ENCODE measurements at regions not wholly inside any gene's neighbourhood (a gene's known extent, or its start where the extent isn't known, plus 50 kb on each side); places are given as distances from the start of the nearest gene placed in this dataset.

DNA sequence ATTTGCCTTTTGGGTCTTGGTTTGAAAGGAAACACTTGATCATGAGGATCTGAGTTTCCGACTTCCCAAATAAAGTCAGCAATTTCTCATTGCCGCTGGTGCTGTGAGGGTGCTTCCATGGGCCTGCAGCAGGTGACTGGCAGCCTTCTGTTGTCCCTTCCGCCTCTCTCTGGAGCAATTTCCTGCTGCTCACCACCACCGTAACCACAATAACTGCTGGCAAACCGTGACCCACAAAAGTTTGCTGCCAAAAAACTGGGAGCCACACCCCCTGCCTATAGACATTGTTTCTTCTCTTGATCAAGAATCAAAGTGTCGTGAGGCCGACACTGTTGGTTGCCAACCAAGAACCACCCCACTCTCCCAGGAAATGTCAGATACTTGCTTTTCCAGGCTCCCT is 164.0 kb downstream of the NR2F2 start:
- in situ Hi-C loops (cut with HindIII; ENCODE audit: low pct_unique_long_range_greater_than_20kb, low sequenced_read_pairs), result no loop called here
- TF ChIP-seq JUND (IDR thresholded peaks at IDR 0.05; ENCODE audit: low read depth), result no peak
- DNase-seq (ENCODE audit: low read depth in 1 of 2, low spot score in 1 of 2), result no peak

- TF ChIP-seq JUND (IDR thresholded peaks at IDR 0.05; ENCODE audit: low read depth), result no peak
- DNase-seq (ENCODE audit: low read depth in 1 of 2, low spot score in 1 of 2), result no peak
- in situ Hi-C loops (cut with HindIII; ENCODE audit: low pct_unique_long_range_greater_than_20kb, low sequenced_read_pairs), result no loop called here
Observed at GRCh38 chr15:96495386-96495785, 164.9 kb downstream of the NR2F2 start.

- in situ Hi-C loops (cut with HindIII; ENCODE audit: low pct_unique_long_range_greater_than_20kb, low sequenced_read_pairs), result no loop called here
- DNase-seq (ENCODE audit: low read depth in 1 of 2, low spot score in 1 of 2), result no peak
- no peak for TF ChIP-seq JUND (IDR thresholded peaks at IDR 0.05; ENCODE audit: low read depth)
Observed at GRCh38 chr15:96497951-96498350, 167.5 kb downstream of the NR2F2 start.

GRCh38 chr15:96500508-96500907 is 170.0 kb downstream of the NR2F2 start:
- TF ChIP-seq JUND (IDR thresholded peaks at IDR 0.05; ENCODE audit: low read depth), result no peak
- in situ Hi-C loops (cut with HindIII; ENCODE audit: low pct_unique_long_range_greater_than_20kb, low sequenced_read_pairs), result no loop called here
- DNase-seq (ENCODE audit: low read depth in 1 of 2, low spot score in 1 of 2), result no peak

DNA sequence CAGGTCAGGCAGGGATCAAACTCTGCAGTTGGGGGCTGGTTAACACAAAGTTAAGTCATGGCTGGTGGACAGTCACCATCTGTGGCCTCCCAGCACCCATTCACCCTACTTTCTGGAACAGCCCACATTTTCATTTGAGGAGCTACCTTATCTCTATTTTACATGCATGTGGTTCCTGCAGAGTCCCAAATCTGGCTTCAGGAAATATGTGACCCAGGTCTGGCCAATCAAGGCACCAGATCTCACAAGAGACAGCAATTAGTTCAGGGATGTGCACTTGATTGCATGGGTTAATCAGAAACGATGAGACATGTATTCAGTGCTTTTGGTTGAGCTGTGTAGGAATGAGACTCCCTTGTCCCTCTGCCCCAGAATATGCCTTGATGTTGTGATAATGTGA is 170.9 kb downstream of the NR2F2 start:
- no peak for TF ChIP-seq JUND (IDR thresholded peaks at IDR 0.05; ENCODE audit: low read depth)
- DNase-seq (ENCODE audit: low read depth in 1 of 2, low spot score in 1 of 2), result no peak
- in situ Hi-C loops (cut with HindIII; ENCODE audit: low pct_unique_long_range_greater_than_20kb, low sequenced_read_pairs), result no loop called here

- no peak for DNase-seq (ENCODE audit: low read depth in 1 of 2, low spot score in 1 of 2)
- no peak for TF ChIP-seq JUND (IDR thresholded peaks at IDR 0.05; ENCODE audit: low read depth)
- in situ Hi-C loops (cut with HindIII; ENCODE audit: low pct_unique_long_range_greater_than_20kb, low sequenced_read_pairs), result no loop called here
Observed at GRCh38 chr15:96502196-96502595, 171.7 kb downstream of the NR2F2 start.

GRCh38 chr15:96503276-96503675 is 172.8 kb downstream of the NR2F2 start:
- DNase-seq (ENCODE audit: low read depth in 1 of 2, low spot score in 1 of 2), result no peak
- no peak for TF ChIP-seq JUND (IDR thresholded peaks at IDR 0.05; ENCODE audit: low read depth)
- in situ Hi-C loops (cut with HindIII; ENCODE audit: low pct_unique_long_range_greater_than_20kb, low sequenced_read_pairs), result no loop called here

GRCh38 chr15:96504371-96504770 is 173.9 kb downstream of the NR2F2 start:
- in situ Hi-C loops (cut with HindIII; ENCODE audit: low pct_unique_long_range_greater_than_20kb, low sequenced_read_pairs), result no loop called here
- TF ChIP-seq JUND (IDR thresholded peaks at IDR 0.05; ENCODE audit: low read depth), result no peak
- DNase-seq (ENCODE audit: low read depth in 1 of 2, low spot score in 1 of 2), result no peak

DNA sequence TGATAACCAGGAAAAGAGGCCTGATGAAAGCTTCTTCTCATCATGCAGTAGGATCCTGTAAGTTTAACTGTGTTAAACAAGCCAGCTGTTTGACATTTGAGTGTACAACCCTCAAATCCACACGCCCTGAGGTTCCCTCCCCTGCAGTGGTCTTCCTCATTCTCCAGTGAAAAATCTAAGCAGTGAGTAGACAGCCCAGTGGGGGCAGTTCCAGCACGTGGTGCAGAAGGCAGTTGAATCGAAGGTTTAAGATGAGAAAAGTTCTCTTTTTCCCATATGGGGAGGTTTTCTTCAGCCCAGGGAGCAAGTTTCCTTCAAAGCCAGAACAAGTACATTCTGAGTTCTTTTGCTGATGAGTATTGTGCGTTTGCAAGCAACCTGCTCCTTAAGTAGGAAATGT is 174.5 kb downstream of the NR2F2 start:
- DNase-seq (ENCODE audit: low read depth in 1 of 2, low spot score in 1 of 2), result no peak
- TF ChIP-seq JUND (IDR thresholded peaks at IDR 0.05; ENCODE audit: low read depth), result no peak
- in situ Hi-C loops (cut with HindIII; ENCODE audit: low pct_unique_long_range_greater_than_20kb, low sequenced_read_pairs), result no loop called here

- TF ChIP-seq JUND (IDR thresholded peaks at IDR 0.05; ENCODE audit: low read depth), result no peak
- in situ Hi-C loops (cut with HindIII; ENCODE audit: low pct_unique_long_range_greater_than_20kb, low sequenced_read_pairs), result no loop called here
- peak in 1 of 2 experiments; percentile 7 for DNase-seq (ENCODE audit: low read depth in 1 of 2, low spot score in 1 of 2)
Observed at GRCh38 chr15:96514607-96515285, 184.2 kb downstream of the NR2F2 start.

DNA sequence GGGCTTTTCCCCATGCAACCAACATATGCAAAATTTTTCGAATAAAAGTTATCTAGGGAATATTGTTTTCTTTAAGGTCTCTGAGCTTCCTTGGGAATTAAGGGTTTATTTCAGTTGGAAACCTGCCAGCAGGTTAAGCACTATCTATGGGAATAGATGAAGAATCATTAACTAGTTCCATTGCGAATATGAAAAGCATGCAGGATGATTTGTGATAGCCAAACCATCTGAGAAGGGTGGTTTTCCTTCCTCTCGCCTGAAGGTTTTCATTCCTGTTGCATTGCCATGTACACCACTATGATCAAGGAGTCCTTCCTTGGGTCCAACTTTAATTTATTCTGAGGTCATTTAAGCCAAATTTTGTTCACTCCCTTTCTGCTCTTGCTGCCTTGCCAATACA is 184.9 kb downstream of the NR2F2 start:
- in situ Hi-C loops (cut with HindIII; ENCODE audit: low pct_unique_long_range_greater_than_20kb, low sequenced_read_pairs), result no loop called here
- DNase-seq (ENCODE audit: low read depth in 1 of 2, low spot score in 1 of 2), result no peak
- no peak for TF ChIP-seq JUND (IDR thresholded peaks at IDR 0.05; ENCODE audit: low read depth)

DNA sequence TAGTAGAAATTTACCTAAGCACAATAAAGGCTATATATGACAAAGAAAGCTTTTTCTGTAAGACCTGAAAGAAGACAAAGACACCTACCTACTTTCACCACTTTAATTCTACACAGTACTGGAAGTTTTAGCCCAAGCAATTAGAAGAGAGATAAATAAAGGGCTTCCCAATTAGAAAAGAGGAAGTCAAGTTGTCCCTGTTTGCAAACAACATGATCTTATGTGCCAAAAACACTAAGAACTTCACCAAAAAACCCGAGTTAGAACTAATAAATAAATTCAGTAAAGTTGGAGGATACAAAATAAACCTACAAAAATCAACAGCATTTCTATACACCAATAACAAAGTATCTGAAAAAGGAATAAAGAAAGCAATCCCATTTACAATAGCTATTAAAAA is 190.9 kb downstream of the NR2F2 start:
- no peak for DNase-seq (ENCODE audit: low read depth in 1 of 2, low spot score in 1 of 2)
- in situ Hi-C loops (cut with HindIII; ENCODE audit: low pct_unique_long_range_greater_than_20kb, low sequenced_read_pairs), result no loop called here
- no peak for TF ChIP-seq JUND (IDR thresholded peaks at IDR 0.05; ENCODE audit: low read depth)

GRCh38 chr15:96524676-96525417 is 194.3 kb downstream of the NR2F2 start:
- DNase-seq (ENCODE audit: low read depth in 1 of 2, low spot score in 1 of 2), result no peak
- no peak for TF ChIP-seq JUND (IDR thresholded peaks at IDR 0.05; ENCODE audit: low read depth)
- in situ Hi-C loops (cut with HindIII; ENCODE audit: low pct_unique_long_range_greater_than_20kb, low sequenced_read_pairs), result no loop called here

Measured in T47D (cell line).